Ovary (tissue), 7 donors: ENCODE measurements at regions not wholly inside any gene's neighbourhood (a gene's known extent, or its start where the extent isn't known, plus 50 kb on each side); places are given as distances from the start of the nearest gene placed in this dataset.

Source experiments
- DNase-seq, 5 donors: peaks; one replicate each; pipeline ENCODE4 v3.0.0-alpha.2; 2019 to 2020
- H3K27ac ChIP-seq, 2 donors: fragments of 200-600 bp; one replicate each; pipeline versions ENCODE4 v1.5.1 to v1.8.0; 2019 to 2022
- H3K27me3 ChIP-seq: fragments of 200-600 bp; one replicate; pipeline ENCODE4 v1.8.0; 2022
- H3K36me3 ChIP-seq: fragments of 200-600 bp; sonication (generic); one replicate; pipeline ENCODE4 v1.5.1; 2019
- H3K4me1 ChIP-seq: one replicate; pipeline ENCODE4 v1.8.1; 2013; ENCODE audit warnings: mild to moderate bottlenecking, moderate library complexity; ENCODE audit not compliant: insufficient read depth
- H3K4me3 ChIP-seq: fragments of 200-600 bp; sonication (generic); one replicate; pipeline ENCODE4 v1.5.1; 2017
- H3K9me3 ChIP-seq, 2 donors: fragments of 200-600 bp in 1 of 2; sonication (generic) in 1 of 2; one replicate each; pipeline versions ENCODE4 v1.5.1 to v1.8.1; 2013 to 2019; ENCODE audit warnings: mild to moderate bottlenecking in 1 of 2, moderate library complexity in 1 of 2
- EP300 ChIP-seq: sonication (generic); formaldehyde crosslinking; IDR thresholded peaks from one replicate; pipeline ENCODE4 v1.6.1; 2017; ENCODE audit warnings: antibody characterized with exemption
- POLR2A ChIP-seq: fragments of 450-650 bp; IDR thresholded peaks from one replicate; pipeline ENCODE4 v1.6.1; 2017; ENCODE audit warnings: antibody characterized with exemption, mild to moderate bottlenecking, moderate library complexity
- WGBS, 3 donors: extraction: QIAGEN DNeasy Blood & Tissue Kit in 1 of 3; methylation state at CpG; one replicate each; pipeline versions ENCODE4 v1.1.5 to v1.1.7; 2013 to 2017; 5-methylcytosine and 5-hydroxymethylcytosine counted together
- intact Hi-C, 4 donors: fragments of 100-400 bp; cut with DNase I; formaldehyde crosslinking; loops; one replicate each; pipeline versions ENCODE4 v1.11.0 to v1.15.1; 2022 to 2023
- TF ChIP-seq, protein P1 (sequence below), 3 donors: fragments of 450-650 bp in 2 of 3; fragments of 200-600 bp in 1 of 3; IDR thresholded peaks; one replicate each; pipeline versions ENCODE4 v1.5.1 to v1.8.0; 2016 to 2022; ENCODE audit warnings: antibody characterized with exemption in 3 of 3, mild to moderate bottlenecking in 1 of 3
- donor health status: DM: no; HTN: no; CAD: no; lungs with moderate emphysema.
- donor health status: DM: no; HTN: no; CAD: no.
- donor health status: Bipolar disorder and iron deficiency.
- donor health status: DM: no; HTN: no; CAD: no.
- donor health status: DM: yes; HTN: yes; CAD: no.

DNA sequence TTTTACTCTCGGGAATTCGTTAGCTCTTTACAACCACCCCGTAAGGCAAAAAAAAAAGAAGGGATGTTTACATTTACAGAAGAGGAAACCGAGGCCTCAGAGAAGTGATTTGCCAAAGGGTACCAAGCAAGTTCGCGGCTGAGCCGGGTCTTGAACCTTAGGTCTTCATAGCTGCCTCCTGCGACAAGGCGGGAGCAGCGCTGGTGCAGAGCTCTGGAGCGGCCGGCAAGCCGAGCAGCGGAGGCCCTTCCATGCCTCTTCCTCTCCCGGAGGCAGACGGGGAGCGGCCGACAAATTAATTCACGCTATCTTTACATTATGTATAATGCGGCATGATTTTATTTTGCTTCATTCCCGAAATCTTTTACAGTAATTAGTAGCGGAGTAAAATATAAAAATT, 536.3 kb downstream of the INSC start:
- H3K4me1 ChIP-seq, result peaks cover 6% of the 10 kb centered on the region
- H3K27ac ChIP-seq, result peak overlapping the region in 1 of 2 donors; percentile 30
- H3K27me3 ChIP-seq, result no peaks in the 10 kb centered on the region
- H3K9me3 ChIP-seq, result no peaks in the 10 kb centered on the region
- no peak overlapping the region for H3K4me3 ChIP-seq
- no peaks in the 10 kb centered on the region for H3K36me3 ChIP-seq
- intact Hi-C loops, result loop anchor here (2.0 to 10.0 kb wide), 4 partner anchors 314 to 956 kb away; no protein-coding TSS in a partner anchor
- 88 to 91% (median 88%) methylated on average over 22 of the region's 22 CpGs for WGBS, 3 donors
- peak in 2 of 5 donors; percentile 26 to 27 for DNase-seq
- TF ChIP-seq EP300, result no peak
- no peak for TF ChIP-seq POLR2A
- TF ChIP-seq, protein P1, sequence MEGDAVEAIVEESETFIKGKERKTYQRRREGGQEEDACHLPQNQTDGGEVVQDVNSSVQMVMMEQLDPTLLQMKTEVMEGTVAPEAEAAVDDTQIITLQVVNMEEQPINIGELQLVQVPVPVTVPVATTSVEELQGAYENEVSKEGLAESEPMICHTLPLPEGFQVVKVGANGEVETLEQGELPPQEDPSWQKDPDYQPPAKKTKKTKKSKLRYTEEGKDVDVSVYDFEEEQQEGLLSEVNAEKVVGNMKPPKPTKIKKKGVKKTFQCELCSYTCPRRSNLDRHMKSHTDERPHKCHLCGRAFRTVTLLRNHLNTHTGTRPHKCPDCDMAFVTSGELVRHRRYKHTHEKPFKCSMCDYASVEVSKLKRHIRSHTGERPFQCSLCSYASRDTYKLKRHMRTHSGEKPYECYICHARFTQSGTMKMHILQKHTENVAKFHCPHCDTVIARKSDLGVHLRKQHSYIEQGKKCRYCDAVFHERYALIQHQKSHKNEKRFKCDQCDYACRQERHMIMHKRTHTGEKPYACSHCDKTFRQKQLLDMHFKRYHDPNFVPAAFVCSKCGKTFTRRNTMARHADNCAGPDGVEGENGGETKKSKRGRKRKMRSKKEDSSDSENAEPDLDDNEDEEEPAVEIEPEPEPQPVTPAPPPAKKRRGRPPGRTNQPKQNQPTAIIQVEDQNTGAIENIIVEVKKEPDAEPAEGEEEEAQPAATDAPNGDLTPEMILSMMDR (IDR thresholded peaks at IDR 0.05), result no peak

DNA sequence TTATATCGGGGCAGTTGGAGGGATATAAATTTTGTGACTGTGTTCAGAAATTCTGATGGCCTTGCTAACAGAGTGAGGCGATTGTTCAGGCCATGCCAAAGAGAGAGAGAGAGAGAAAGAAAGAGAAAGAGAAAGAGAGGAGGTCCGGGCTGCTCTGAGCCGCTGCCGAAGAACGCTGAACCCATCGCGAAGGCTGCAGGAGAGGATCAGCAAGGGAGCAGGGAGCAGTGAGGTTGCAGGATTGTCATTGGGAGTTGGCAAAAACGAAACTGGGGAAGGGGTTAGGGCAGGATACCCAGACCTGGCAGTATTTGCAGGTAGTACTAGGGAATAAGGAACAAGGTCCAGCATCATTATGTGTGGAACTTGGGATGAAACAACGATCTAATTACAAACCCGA, 537.1 kb downstream of the INSC start:
- DNase-seq, result peak in 3 of 5 donors; percentile 27 to 43 (median 33)
- Histone ChIP-seq H3K9me3 (no peaks in the 10 kb centered on the region), H3K27ac (no peak overlapping the region), H3K27me3 (no peaks in the 10 kb centered on the region), H3K4me3 (peak overlapping the region; percentile 10), H3K36me3 (no peaks in the 10 kb centered on the region), H3K4me1 (peaks cover 6% of the 10 kb centered on the region)
- intact Hi-C loops, result loop anchor here (2.0 to 10.0 kb wide), 4 partner anchors 313 to 955 kb away; no protein-coding TSS in a partner anchor
- WGBS, 3 donors, result 8 to 20% (median 9%) methylated on average over 11 of the region's 11 CpGs
- TF ChIP-seq, protein P1 (IDR thresholded peaks at IDR 0.05), result no peak
- TF ChIP-seq EP300 (no peak), POLR2A (no peak)

DNA sequence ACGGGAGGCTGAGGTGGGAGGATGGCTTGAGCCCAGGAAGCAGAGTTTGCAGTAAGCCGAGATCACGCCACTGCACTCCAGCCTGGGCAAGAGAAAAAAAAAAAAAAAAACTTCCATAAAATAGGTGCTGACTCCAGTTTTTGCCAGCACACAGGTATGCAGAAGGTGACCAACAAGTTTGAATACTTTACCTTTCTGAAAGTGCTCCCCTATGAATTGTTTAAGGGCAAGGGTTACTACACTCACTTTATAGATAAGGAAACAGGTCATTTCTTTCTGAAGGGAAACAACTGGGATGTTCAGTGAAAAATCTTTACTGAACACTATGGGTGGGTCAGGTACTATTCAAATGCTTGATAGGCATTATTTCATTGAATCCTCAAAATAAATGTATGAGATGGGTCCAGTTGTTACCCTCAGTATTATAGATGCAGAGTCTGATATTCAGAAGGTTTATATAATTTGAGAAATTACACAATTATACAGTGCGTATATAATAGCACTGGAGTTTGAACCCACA, 538.5 kb downstream of the INSC start:
- no peak overlapping the region for H3K27ac ChIP-seq
- 87 to 90% (median 87%) methylated on average over 4 of the region's 4 CpGs for WGBS, 3 donors
- TF ChIP-seq, protein P1 (IDR thresholded peaks at IDR 0.05), result no peak
- TF ChIP-seq EP300 (no peak), POLR2A (no peak)
- intact Hi-C loops, result loop anchor here in 3 of 4 donors (5.0 to 10.0 kb wide), 3 partner anchors 312 to 954 kb away; no protein-coding TSS in a partner anchor
- DNase-seq, result no peak
- H3K27me3 ChIP-seq, result no peaks in the 10 kb centered on the region
- peaks cover 6% of the 10 kb centered on the region for H3K4me1 ChIP-seq
- no peaks in the 10 kb centered on the region for H3K9me3 ChIP-seq
- no peaks in the 10 kb centered on the region for H3K36me3 ChIP-seq
- no peak overlapping the region for H3K4me3 ChIP-seq

DNA sequence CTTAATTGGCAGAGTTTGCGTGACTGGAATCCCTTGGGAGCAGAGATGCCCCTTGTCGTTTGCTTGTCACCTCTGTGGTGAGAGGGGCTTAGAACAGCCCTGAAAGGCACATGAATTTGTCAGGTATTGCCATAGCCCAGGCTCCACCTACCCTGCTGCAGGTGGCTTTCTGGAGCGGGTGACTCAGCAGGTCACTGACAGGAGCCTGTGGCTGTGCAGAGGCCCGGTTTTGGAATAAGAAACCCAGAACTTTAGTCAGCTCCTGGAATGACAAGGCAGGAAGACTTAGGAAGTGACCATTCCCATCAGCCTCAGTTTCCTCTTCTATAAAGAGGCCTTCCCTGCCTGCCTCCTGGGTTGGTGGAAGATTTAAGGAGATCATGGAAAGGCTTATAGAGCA, 539.7 kb downstream of the INSC start:
- WGBS, 3 donors, result 80 to 83% (median 82%) methylated on average over 4 of the region's 4 CpGs
- Histone ChIP-seq H3K36me3 (no peaks in the 10 kb centered on the region), H3K9me3 (no peaks in the 10 kb centered on the region), H3K27me3 (no peaks in the 10 kb centered on the region), H3K27ac (no peak overlapping the region), H3K4me1 (peaks cover 6% of the 10 kb centered on the region), H3K4me3 (no peak overlapping the region)
- intact Hi-C loops, result loop anchor here in 3 of 4 donors (5.0 to 10.0 kb wide), 3 partner anchors 310 to 953 kb away; no protein-coding TSS in a partner anchor
- TF ChIP-seq POLR2A (no peak), EP300 (no peak)
- TF ChIP-seq, protein P1 (IDR thresholded peaks at IDR 0.05), result no peak
- no peak for DNase-seq
